Upper lobe of right lung (tissue), 1 donor: ENCODE measurements at regions not wholly inside any gene's neighbourhood (a gene's known extent, or its start where the extent isn't known, plus 50 kb on each side); places are given as distances from the start of the nearest gene placed in this dataset.

Experiments
- ATAC-seq: fragments of 200-7000 bp; cut with Tn5 transposase; one replicate; pipeline ENCODE4 v1.9.1; 2020; ENCODE audit warnings: mild to moderate bottlenecking, moderate library complexity
- DNase-seq: peaks from one replicate; pipeline ENCODE4 v3.0.0-alpha.2; 2020
- H3K27ac ChIP-seq: fragments of 200-600 bp; one replicate; pipeline ENCODE4 v1.8.0; 2022
- H3K27me3 ChIP-seq: fragments of 200-600 bp; one replicate; pipeline ENCODE4 v1.8.0; 2022; ENCODE audit warnings: mild to moderate bottlenecking
- H3K36me3 ChIP-seq: fragments of 200-600 bp; one replicate; pipeline ENCODE4 v1.8.0; 2022
- H3K4me1 ChIP-seq: fragments of 200-600 bp; one replicate; pipeline ENCODE4 v1.8.0; 2022
- H3K4me3 ChIP-seq: fragments of 200-600 bp; one replicate; pipeline ENCODE4 v1.8.0; 2022; ENCODE audit warnings: mild to moderate bottlenecking
- H3K9me3 ChIP-seq: fragments of 200-600 bp; one replicate; pipeline ENCODE4 v1.8.0; 2022
- CTCF ChIP-seq: fragments of 200-600 bp; IDR thresholded peaks from one replicate; pipeline ENCODE4 v1.8.0; 2022; ENCODE audit warnings: antibody characterized with exemption
- intact Hi-C: fragments of 100-400 bp; cut with DNase I; formaldehyde crosslinking; loops from one replicate; pipeline ENCODE4 v1.11.0; 2022
- donor health status: DM: no; HTN: yes; CAD: no; lungs with severe emphysema.

GRCh38 chr5:103463261-103463660 lies 99.3 kb downstream of the NUDT12 start:
- TF ChIP-seq CTCF = no peak
- no peak overlapping the region for H3K27ac ChIP-seq
- H3K9me3 ChIP-seq = no peaks in the 10 kb centered on the region
- intact Hi-C loops = no loop called here
- DNase-seq = no peak
- H3K36me3 ChIP-seq = no peaks in the 10 kb centered on the region
- H3K4me3 ChIP-seq = no peak overlapping the region
- no peaks in the 10 kb centered on the region for H3K4me1 ChIP-seq
- ATAC-seq = no peak
- H3K27me3 ChIP-seq = no peaks in the 10 kb centered on the region

GRCh38 chr5:103461243-103461642 lies 101.3 kb downstream of the NUDT12 start:
- intact Hi-C loops = no loop called here
- no peaks in the 10 kb centered on the region for H3K27me3 ChIP-seq
- H3K36me3 ChIP-seq = no peaks in the 10 kb centered on the region
- H3K4me1 ChIP-seq = no peaks in the 10 kb centered on the region
- no peak for DNase-seq
- no peak overlapping the region for H3K27ac ChIP-seq
- TF ChIP-seq CTCF = no peak
- H3K4me3 ChIP-seq = no peak overlapping the region
- no peaks in the 10 kb centered on the region for H3K9me3 ChIP-seq
- no peak for ATAC-seq

- H3K27ac ChIP-seq = no peak overlapping the region
- no peaks in the 10 kb centered on the region for H3K36me3 ChIP-seq
- H3K27me3 ChIP-seq = no peaks in the 10 kb centered on the region
- H3K9me3 ChIP-seq = no peaks in the 10 kb centered on the region
- ATAC-seq = no peak
- TF ChIP-seq CTCF = no peak
- intact Hi-C loops = no loop called here
- H3K4me3 ChIP-seq = no peak overlapping the region
- H3K4me1 ChIP-seq = no peaks in the 10 kb centered on the region
- no peak for DNase-seq
Observed at GRCh38 chr5:103458497-103459040, 104.0 kb downstream of the NUDT12 start.

GRCh38 chr5:103456476-103456875 lies 106.1 kb downstream of the NUDT12 start:
- Histone ChIP-seq H3K36me3 (no peaks in the 10 kb centered on the region), H3K27ac (no peak overlapping the region), H3K4me3 (no peak overlapping the region), H3K27me3 (no peaks in the 10 kb centered on the region), H3K4me1 (no peaks in the 10 kb centered on the region), H3K9me3 (no peaks in the 10 kb centered on the region)
- TF ChIP-seq CTCF = no peak
- DNase-seq = no peak
- intact Hi-C loops = no loop called here
- ATAC-seq = no peak

GRCh38 chr5:103455796-103456195 lies 106.8 kb downstream of the NUDT12 start:
- DNase-seq (no peak), ATAC-seq (no peak)
- H3K27me3 ChIP-seq = no peaks in the 10 kb centered on the region
- H3K4me3 ChIP-seq = no peak overlapping the region
- H3K9me3 ChIP-seq = no peaks in the 10 kb centered on the region
- H3K4me1 ChIP-seq = no peaks in the 10 kb centered on the region
- intact Hi-C loops = no loop called here
- no peak for TF ChIP-seq CTCF
- no peak overlapping the region for H3K27ac ChIP-seq
- no peaks in the 10 kb centered on the region for H3K36me3 ChIP-seq

GRCh38 chr5:103454770-103455169 lies 107.8 kb downstream of the NUDT12 start:
- no peak for TF ChIP-seq CTCF
- no peak overlapping the region for H3K27ac ChIP-seq
- H3K9me3 ChIP-seq = no peaks in the 10 kb centered on the region
- no peaks in the 10 kb centered on the region for H3K4me1 ChIP-seq
- no peaks in the 10 kb centered on the region for H3K36me3 ChIP-seq
- intact Hi-C loops = no loop called here
- no peak for ATAC-seq
- H3K27me3 ChIP-seq = no peaks in the 10 kb centered on the region
- DNase-seq = no peak
- H3K4me3 ChIP-seq = no peak overlapping the region
